AG04449 (cell line): ENCODE measurements at regions not wholly inside any gene's neighbourhood (a gene's known extent, or its start where the extent isn't known, plus 50 kb on each side); places are given as distances from the start of the nearest gene placed in this dataset.

ENCODE experiments used
- CTCF ChIA-PET: fragments of 350-600 bp; formaldehyde crosslinking; extraction: SDS; loops from one replicate; lab custom pipeline; 2021; ENCODE audit warnings: antibody characterized with exemption; lab: Yijun Ruan, JAX
- POLR2A ChIA-PET: fragments of 400-600, 350-600 bp; formaldehyde crosslinking; extraction: SDS; loops from one replicate; lab custom pipeline; 2020; ENCODE audit warnings: antibody characterized with exemption, inconsistent platforms; lab: Yijun Ruan, JAX
- DNase-seq: peaks from one replicate; pipeline ENCODE4 v3.0.0-alpha.2; 2010; ENCODE audit warnings: low read depth, low spot score
- H3K4me3 ChIP-seq: 2 replicates; pipeline ENCODE4 v1.5.1; 2011; ENCODE audit warnings: low read depth, mild to moderate bottlenecking, control low read depth, low read length
- CTCF ChIP-seq: IDR thresholded peaks from one replicate; pipeline ENCODE4 v1.5.1; 2011; ENCODE audit warnings: mild to moderate bottlenecking, moderate library complexity, low read length, control low read depth, inconsistent platforms; ENCODE audit not compliant: insufficient read depth; ENCODE audit errors: missing control alignments

DNA sequence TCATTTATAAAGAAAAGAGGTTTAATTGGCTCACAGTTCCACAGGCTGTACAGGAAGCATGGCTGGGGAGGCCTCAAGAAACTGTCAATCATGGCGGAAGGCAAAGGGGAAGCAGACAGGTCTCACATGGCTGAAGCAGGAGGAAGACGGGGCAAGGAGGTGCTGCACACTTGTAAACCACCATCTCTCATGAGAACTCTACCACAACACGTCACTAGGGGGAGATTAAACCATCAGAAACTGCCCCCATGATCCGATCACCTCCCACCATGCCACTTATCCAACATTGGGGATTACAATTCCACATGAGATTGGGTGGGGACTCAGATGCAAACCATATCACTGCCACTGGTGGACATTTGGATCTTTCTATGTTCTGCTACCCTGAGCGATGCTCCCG is 351.4 kb downstream of the NPHP4 start:
- POLR2A ChIA-PET: no interaction called here
- H3K4me3 ChIP-seq: no peak overlapping the region
- no peak for DNase-seq
- no peak for TF ChIP-seq CTCF
- CTCF ChIA-PET: no interaction called here

DNA sequence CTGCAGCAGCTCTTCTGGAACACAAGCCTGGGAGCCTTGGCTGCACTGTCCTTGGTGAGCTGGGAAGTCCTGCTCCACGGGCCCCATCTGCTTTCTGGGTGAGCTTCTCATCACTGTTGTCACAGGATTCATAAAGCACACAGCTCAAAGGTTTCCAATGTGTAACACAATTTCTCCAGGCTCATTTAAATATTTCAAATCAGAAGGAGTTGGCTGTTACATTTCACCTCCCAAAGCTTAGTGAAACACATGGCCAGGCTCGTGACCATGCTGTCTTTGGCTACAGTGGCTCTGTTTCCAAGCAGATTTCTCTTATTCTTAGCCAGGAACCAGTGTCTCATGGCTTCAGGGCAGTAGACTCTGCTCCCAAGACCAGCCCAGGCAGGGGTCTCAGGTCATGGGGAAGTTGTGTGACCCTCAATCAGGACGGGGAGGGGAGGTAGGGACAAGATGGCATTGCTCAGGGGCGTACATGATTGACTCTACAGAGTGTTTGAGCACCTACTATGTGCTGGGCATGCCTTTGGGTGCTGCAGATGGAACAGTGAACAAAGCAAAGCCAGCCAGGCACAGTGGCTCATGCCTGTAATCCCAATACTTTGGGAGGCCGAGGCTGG is 353.0 kb downstream of the NPHP4 start:
- ChIA-PET CTCF (no interaction called here), POLR2A (no interaction called here)
- no peak for TF ChIP-seq CTCF
- no peak overlapping the region for H3K4me3 ChIP-seq
- DNase-seq: no peak

- no peak for TF ChIP-seq CTCF
- CTCF ChIA-PET: no interaction called here
- POLR2A ChIA-PET: no interaction called here
- no peak overlapping the region for H3K4me3 ChIP-seq
- DNase-seq: no peak
These were observed 353.6 kb downstream of the NPHP4 start for GRCh38 chr1:5638582-5638981.

- no peak for TF ChIP-seq CTCF
- DNase-seq: no peak
- CTCF ChIA-PET: no interaction called here
- no peak overlapping the region for H3K4me3 ChIP-seq
- POLR2A ChIA-PET: no interaction called here
These were observed 355.1 kb downstream of the NPHP4 start for GRCh38 chr1:5637171-5637570.

DNA sequence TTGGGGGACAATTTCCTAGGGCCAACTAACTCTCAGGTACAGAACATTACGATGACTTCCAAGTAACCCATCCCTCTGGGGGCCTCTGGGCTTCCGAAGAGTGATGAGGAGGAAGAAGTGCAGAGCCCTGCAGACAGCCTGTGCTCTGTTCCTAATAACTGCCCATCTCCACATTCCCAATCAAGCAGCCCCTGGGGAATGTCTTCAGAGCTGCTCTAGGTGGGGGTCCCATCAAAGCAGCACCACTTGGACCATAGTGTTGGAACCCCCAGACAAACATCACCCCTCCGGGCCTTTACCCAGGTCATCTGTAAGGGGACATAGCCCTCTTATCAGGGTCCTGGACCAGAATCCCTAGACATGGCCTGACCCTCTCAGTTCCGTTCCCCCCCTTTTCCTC is 357.3 kb downstream of the NPHP4 start:
- CTCF ChIA-PET: no interaction called here
- DNase-seq: no peak
- TF ChIP-seq CTCF: no peak
- POLR2A ChIA-PET: no interaction called here
- H3K4me3 ChIP-seq: no peak overlapping the region

DNA sequence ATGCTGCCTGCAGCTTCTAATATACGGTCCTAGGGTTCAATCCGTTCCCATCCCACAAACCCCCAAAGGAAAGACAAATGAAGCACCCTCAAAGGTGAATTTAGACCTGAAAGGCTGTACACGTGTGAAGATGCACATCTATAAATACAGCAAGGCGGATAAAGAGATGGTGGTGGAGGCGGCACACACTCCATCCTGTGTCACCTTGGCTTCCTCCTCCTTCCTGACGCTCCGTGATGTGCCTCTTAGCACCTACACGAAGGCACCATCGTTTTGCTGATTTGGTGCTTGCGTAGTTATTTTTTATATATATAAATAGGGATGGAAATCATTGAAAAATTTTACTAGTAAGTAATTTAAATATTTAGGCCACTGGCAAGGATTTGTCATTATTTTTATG is 359.4 kb downstream of the NPHP4 start:
- no peak overlapping the region for H3K4me3 ChIP-seq
- no peak for DNase-seq
- ChIA-PET CTCF (no interaction called here), POLR2A (no interaction called here)
- no peak for TF ChIP-seq CTCF
